HL-60 (cell line): ENCODE measurements at regions not wholly inside any gene's neighbourhood (a gene's known extent, or its start where the extent isn't known, plus 50 kb on each side); places are given as distances from the start of the nearest gene placed in this dataset.

Experiments
- GABPA ChIP-seq: IDR thresholded peaks from 2 replicates; pipeline ENCODE4 v1.6.1; 2012; ENCODE audit warnings: low read depth
- POLR2AphosphoS5 ChIP-seq: IDR thresholded peaks from 2 replicates; pipeline ENCODE4 v1.6.1; 2012; ENCODE audit warnings: low read depth
- TF ChIP-seq, protein P1 (sequence below): IDR thresholded peaks from one replicate; pipeline ENCODE4 v1.5.1; 2011; ENCODE audit warnings: low read length, control low read depth, inconsistent platforms; ENCODE audit not compliant: insufficient read depth

GRCh38 chrX:51163730-51164129 is 168.9 kb upstream of the NUDT10 start:
- TF ChIP-seq, protein P1, sequence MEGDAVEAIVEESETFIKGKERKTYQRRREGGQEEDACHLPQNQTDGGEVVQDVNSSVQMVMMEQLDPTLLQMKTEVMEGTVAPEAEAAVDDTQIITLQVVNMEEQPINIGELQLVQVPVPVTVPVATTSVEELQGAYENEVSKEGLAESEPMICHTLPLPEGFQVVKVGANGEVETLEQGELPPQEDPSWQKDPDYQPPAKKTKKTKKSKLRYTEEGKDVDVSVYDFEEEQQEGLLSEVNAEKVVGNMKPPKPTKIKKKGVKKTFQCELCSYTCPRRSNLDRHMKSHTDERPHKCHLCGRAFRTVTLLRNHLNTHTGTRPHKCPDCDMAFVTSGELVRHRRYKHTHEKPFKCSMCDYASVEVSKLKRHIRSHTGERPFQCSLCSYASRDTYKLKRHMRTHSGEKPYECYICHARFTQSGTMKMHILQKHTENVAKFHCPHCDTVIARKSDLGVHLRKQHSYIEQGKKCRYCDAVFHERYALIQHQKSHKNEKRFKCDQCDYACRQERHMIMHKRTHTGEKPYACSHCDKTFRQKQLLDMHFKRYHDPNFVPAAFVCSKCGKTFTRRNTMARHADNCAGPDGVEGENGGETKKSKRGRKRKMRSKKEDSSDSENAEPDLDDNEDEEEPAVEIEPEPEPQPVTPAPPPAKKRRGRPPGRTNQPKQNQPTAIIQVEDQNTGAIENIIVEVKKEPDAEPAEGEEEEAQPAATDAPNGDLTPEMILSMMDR: no peak
- no peak for TF ChIP-seq POLR2AphosphoS5
- no peak for TF ChIP-seq GABPA
